T-helper 17 cell (primary cell): ENCODE measurements at regions not wholly inside any gene's neighbourhood (a gene's known extent, or its start where the extent isn't known, plus 50 kb on each side); places are given as distances from the start of the nearest gene placed in this dataset.

ENCODE experiments used
- ATAC-seq: fragments of 150-1000 bp; cut with Tn5 transposase; 2 replicates; pipeline ENCODE4 v1.10.0; 2021; ENCODE audit warnings: mild to moderate bottlenecking, moderate library complexity
- DNase-seq, 3 donors: peaks; one replicate each; pipeline versions ENCODE4 v3.0.0 to v3.0.0-alpha.2; 2020 to 2021
- H3K9me3 ChIP-seq: one replicate; pipeline ENCODE4 v1.7.0; 2013; ENCODE audit warnings: low read length, mild to moderate bottlenecking; ENCODE audit not compliant: control insufficient read depth, poor library complexity, severe bottlenecking
- H3K27ac Mint-ChIP-seq: one replicate; pipeline ENCODE4 v1.8.0; 2022; ENCODE audit warnings: mild to moderate bottlenecking, moderate library complexity, mixed read lengths
- H3K27me3 Mint-ChIP-seq: one replicate; pipeline ENCODE4 v1.8.0; 2022; ENCODE audit warnings: mixed read lengths
- H3K36me3 Mint-ChIP-seq: one replicate; pipeline ENCODE4 v1.8.0; 2022; ENCODE audit warnings: low read depth, mixed read lengths
- H3K4me1 Mint-ChIP-seq: one replicate; pipeline ENCODE4 v1.8.0; 2022; ENCODE audit warnings: mild to moderate bottlenecking, mixed read lengths
- H3K4me3 Mint-ChIP-seq: one replicate; pipeline ENCODE4 v1.8.0; 2022; ENCODE audit warnings: mild to moderate bottlenecking, moderate library complexity, mixed read lengths

GRCh38 chr2:59919579-59919978 is 633.9 kb downstream of the BCL11A start:
- H3K4me1 Mint-ChIP-seq = no peaks in the 10 kb centered on the region
- no peak overlapping the region for H3K27ac Mint-ChIP-seq
- no peaks in the 10 kb centered on the region for H3K9me3 ChIP-seq
- no peak overlapping the region for H3K4me3 Mint-ChIP-seq
- H3K27me3 Mint-ChIP-seq = no peaks in the 10 kb centered on the region
- DNase-seq (no peak), ATAC-seq (no peak)
- no peaks in the 10 kb centered on the region for H3K36me3 Mint-ChIP-seq

GRCh38 chr2:59912042-59912441 is 641.4 kb downstream of the BCL11A start:
- no peak overlapping the region for H3K27ac Mint-ChIP-seq
- no peaks in the 10 kb centered on the region for H3K36me3 Mint-ChIP-seq
- DNase-seq (no peak), ATAC-seq (no peak)
- H3K27me3 Mint-ChIP-seq = no peaks in the 10 kb centered on the region
- no peaks in the 10 kb centered on the region for H3K4me1 Mint-ChIP-seq
- no peaks in the 10 kb centered on the region for H3K9me3 ChIP-seq
- no peak overlapping the region for H3K4me3 Mint-ChIP-seq

- ATAC-seq (no peak), DNase-seq (no peak)
- H3K9me3 ChIP-seq = no peaks in the 10 kb centered on the region
- H3K36me3 Mint-ChIP-seq = no peaks in the 10 kb centered on the region
- H3K4me3 Mint-ChIP-seq = no peak overlapping the region
- H3K4me1 Mint-ChIP-seq = no peaks in the 10 kb centered on the region
- no peaks in the 10 kb centered on the region for H3K27me3 Mint-ChIP-seq
- H3K27ac Mint-ChIP-seq = no peak overlapping the region
Observed at GRCh38 chr2:59910166-59910565, 643.3 kb downstream of the BCL11A start.

- ATAC-seq (no peak), DNase-seq (no peak)
- Mint-ChIP-seq H3K27me3 (peaks cover 7% of the 10 kb centered on the region), H3K27ac (no peak overlapping the region), H3K36me3 (no peaks in the 10 kb centered on the region), H3K4me3 (no peak overlapping the region), H3K4me1 (no peaks in the 10 kb centered on the region)
- H3K9me3 ChIP-seq = no peaks in the 10 kb centered on the region
Observed at GRCh38 chr2:59909147-59909546, 644.3 kb downstream of the BCL11A start.

- H3K4me3 Mint-ChIP-seq = no peak overlapping the region
- H3K27ac Mint-ChIP-seq = no peak overlapping the region
- no peaks in the 10 kb centered on the region for H3K36me3 Mint-ChIP-seq
- no peaks in the 10 kb centered on the region for H3K4me1 Mint-ChIP-seq
- H3K27me3 Mint-ChIP-seq = peaks cover 11% of the 10 kb centered on the region
- ATAC-seq (no peak), DNase-seq (no peak)
- no peaks in the 10 kb centered on the region for H3K9me3 ChIP-seq
Observed at GRCh38 chr2:59905731-59906130, 647.7 kb downstream of the BCL11A start.

GRCh38 chr2:59903994-59904544 is 649.4 kb downstream of the BCL11A start:
- H3K27ac Mint-ChIP-seq = no peak overlapping the region
- H3K9me3 ChIP-seq = no peaks in the 10 kb centered on the region
- no peak overlapping the region for H3K4me3 Mint-ChIP-seq
- no peak for DNase-seq
- no peak for ATAC-seq
- H3K4me1 Mint-ChIP-seq = no peaks in the 10 kb centered on the region
- H3K36me3 Mint-ChIP-seq = no peaks in the 10 kb centered on the region
- peaks cover 18% of the 10 kb centered on the region for H3K27me3 Mint-ChIP-seq

GRCh38 chr2:59900728-59901452 is 652.6 kb downstream of the BCL11A start:
- Mint-ChIP-seq H3K27me3 (peaks cover 18% of the 10 kb centered on the region), H3K27ac (no peak overlapping the region), H3K4me3 (no peak overlapping the region), H3K36me3 (no peaks in the 10 kb centered on the region), H3K4me1 (no peaks in the 10 kb centered on the region)
- DNase-seq (no peak), ATAC-seq (no peak)
- H3K9me3 ChIP-seq = no peaks in the 10 kb centered on the region

GRCh38 chr2:59899692-59900091 is 653.8 kb downstream of the BCL11A start:
- Mint-ChIP-seq H3K4me3 (no peak overlapping the region), H3K27ac (no peak overlapping the region), H3K27me3 (peaks cover 14% of the 10 kb centered on the region), H3K4me1 (no peaks in the 10 kb centered on the region), H3K36me3 (no peaks in the 10 kb centered on the region)
- DNase-seq = no peak
- no peak for ATAC-seq
- H3K9me3 ChIP-seq = no peaks in the 10 kb centered on the region

- no peak overlapping the region for H3K27ac Mint-ChIP-seq
- ATAC-seq = no peak
Observed at GRCh38 chr2:59896499-59897245, 656.8 kb downstream of the BCL11A start.

GRCh38 chr2:59893612-59894011 is 659.8 kb downstream of the BCL11A start:
- DNase-seq = no peak
- H3K9me3 ChIP-seq = no peaks in the 10 kb centered on the region
- Mint-ChIP-seq H3K4me3 (no peak overlapping the region), H3K4me1 (no peaks in the 10 kb centered on the region), H3K27me3 (no peaks in the 10 kb centered on the region), H3K36me3 (no peaks in the 10 kb centered on the region), H3K27ac (no peak overlapping the region)
- no peak for ATAC-seq

More at GRCh38 chr2:59896499-59897245, 656.8 kb downstream of the BCL11A start:
- Mint-ChIP-seq H3K4me3 (no peak overlapping the region), H3K27me3 (peaks cover 7% of the 10 kb centered on the region), H3K4me1 (no peaks in the 10 kb centered on the region), H3K36me3 (no peaks in the 10 kb centered on the region)
- no peak for DNase-seq
- H3K9me3 ChIP-seq = no peaks in the 10 kb centered on the region

GRCh38 chr2:59892398-59892797 is 661.1 kb downstream of the BCL11A start:
- H3K27ac Mint-ChIP-seq = no peak overlapping the region
- DNase-seq = no peak
- ATAC-seq = no peak
- peaks cover 11% of the 10 kb centered on the region for H3K4me1 Mint-ChIP-seq
- H3K36me3 Mint-ChIP-seq = no peaks in the 10 kb centered on the region
- no peak overlapping the region for H3K4me3 Mint-ChIP-seq
- H3K27me3 Mint-ChIP-seq = no peaks in the 10 kb centered on the region
- no peaks in the 10 kb centered on the region for H3K9me3 ChIP-seq

GRCh38 chr2:59889305-59889704 is 664.1 kb downstream of the BCL11A start:
- no peaks in the 10 kb centered on the region for H3K36me3 Mint-ChIP-seq
- H3K4me3 Mint-ChIP-seq = no peak overlapping the region
- ATAC-seq = no peak

GRCh38 chr2:59888706-59889105 is 664.7 kb downstream of the BCL11A start:
- Mint-ChIP-seq H3K36me3 (no peaks in the 10 kb centered on the region), H3K4me3 (no peak overlapping the region), H3K27ac (no peak overlapping the region), H3K4me1 (peaks cover 16% of the 10 kb centered on the region), H3K27me3 (peaks cover 5% of the 10 kb centered on the region)
- no peaks in the 10 kb centered on the region for H3K9me3 ChIP-seq
- DNase-seq = no peak
- no peak for ATAC-seq

More at GRCh38 chr2:59889305-59889704, 664.1 kb downstream of the BCL11A start:
- Mint-ChIP-seq H3K27me3 (peaks cover 5% of the 10 kb centered on the region), H3K27ac (no peak overlapping the region), H3K4me1 (peaks cover 16% of the 10 kb centered on the region)
- DNase-seq = no peak
- H3K9me3 ChIP-seq = no peaks in the 10 kb centered on the region
